BJ (cell line): ENCODE measurements at regions not wholly inside any gene's neighbourhood (a gene's known extent, or its start where the extent isn't known, plus 50 kb on each side); places are given as distances from the start of the nearest gene placed in this dataset.

Experiments
- CTCF ChIA-PET: fragments of 350-600 bp; formaldehyde crosslinking; extraction: SDS; loops from one replicate; lab custom pipeline; 2021; ENCODE audit warnings: antibody characterized with exemption, inconsistent platforms; lab: Yijun Ruan, JAX
- POLR2A ChIA-PET: fragments of 300-600 bp; sonication (Branson Sonifier 250); formaldehyde crosslinking; extraction: SDS; loops from one replicate; lab custom pipeline; 2021; ENCODE audit warnings: antibody characterized with exemption; lab: Charles Lee
- DNase-seq: peaks from one replicate; pipeline ENCODE4 v3.0.0-alpha.2; 2011; ENCODE audit warnings: low read depth
- H3K27me3 ChIP-seq: 2 replicates; pipeline ENCODE4 v1.6.0; 2011; ENCODE audit warnings: low read length; ENCODE audit not compliant: control insufficient read depth, insufficient read depth
- H3K36me3 ChIP-seq: 2 replicates; pipeline ENCODE4 v1.5.1; 2011; ENCODE audit warnings: low read length; ENCODE audit not compliant: control insufficient read depth, insufficient read depth
- H3K4me3 ChIP-seq: 2 replicates; pipeline ENCODE4 v1.5.1; 2011; ENCODE audit warnings: low read depth, mild to moderate bottlenecking, control low read depth, low read length
- TF ChIP-seq, protein P1 (sequence below): IDR thresholded peaks from 2 replicates; pipeline ENCODE4 v1.5.1; 2011; ENCODE audit warnings: low read depth, mild to moderate bottlenecking, control low read depth, inconsistent platforms, low read length, moderate library complexity; ENCODE audit not compliant: insufficient read depth

DNA sequence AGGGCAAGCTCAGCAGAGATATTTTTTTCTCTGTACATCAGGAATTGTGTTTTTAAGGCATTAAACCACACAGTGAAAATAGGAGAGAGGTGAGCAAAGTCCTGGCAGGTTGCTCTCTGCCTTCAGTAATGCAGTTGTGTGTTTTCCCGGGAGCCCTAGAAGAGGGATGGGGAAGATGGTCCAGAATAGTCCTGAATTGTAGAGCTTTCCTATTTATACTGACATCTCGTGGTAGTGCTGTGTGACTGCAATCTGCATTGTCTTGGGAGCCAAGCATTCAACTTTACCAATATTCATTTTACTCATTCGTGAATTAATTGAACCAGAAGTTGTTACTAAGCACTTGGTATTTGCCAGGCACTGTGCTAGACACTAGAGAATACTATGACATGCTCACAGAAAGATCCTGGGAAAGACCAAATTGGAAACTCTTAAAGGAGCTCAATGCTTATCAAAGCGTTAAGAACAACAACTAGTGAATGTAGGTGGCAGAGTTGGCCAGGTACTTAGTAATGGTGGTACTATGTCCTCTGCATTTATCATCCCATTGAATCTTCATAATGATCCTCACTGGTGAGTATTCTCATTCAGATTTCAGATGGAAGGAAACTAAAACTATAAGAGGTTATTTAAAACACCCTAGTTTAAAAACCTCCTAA is 214.6 kb downstream of the TRIB2 start:
- POLR2A ChIA-PET: interaction anchor here (0.7 kb wide), 1 partner anchor 215 kb away, joined by 4 read pairs; no protein-coding TSS in a partner anchor

GRCh38 chr2:12932192-12932591 is 215.5 kb downstream of the TRIB2 start:
- DNase-seq: no peak
- ChIA-PET POLR2A (no interaction called here), CTCF (interaction anchor here (0.7 to 3.8 kb wide), 14 partner anchors 7 to 1102 kb away, joined by 3 to 40 read pairs (median 6); partner anchors contain the start of gene TRIB2)
- Histone ChIP-seq H3K27me3 (no peaks in the 10 kb centered on the region; the same call in 1 of the 2 replicates), H3K36me3 (no peaks in the 10 kb centered on the region), H3K4me3 (no peak overlapping the region)
- TF ChIP-seq, protein P1, sequence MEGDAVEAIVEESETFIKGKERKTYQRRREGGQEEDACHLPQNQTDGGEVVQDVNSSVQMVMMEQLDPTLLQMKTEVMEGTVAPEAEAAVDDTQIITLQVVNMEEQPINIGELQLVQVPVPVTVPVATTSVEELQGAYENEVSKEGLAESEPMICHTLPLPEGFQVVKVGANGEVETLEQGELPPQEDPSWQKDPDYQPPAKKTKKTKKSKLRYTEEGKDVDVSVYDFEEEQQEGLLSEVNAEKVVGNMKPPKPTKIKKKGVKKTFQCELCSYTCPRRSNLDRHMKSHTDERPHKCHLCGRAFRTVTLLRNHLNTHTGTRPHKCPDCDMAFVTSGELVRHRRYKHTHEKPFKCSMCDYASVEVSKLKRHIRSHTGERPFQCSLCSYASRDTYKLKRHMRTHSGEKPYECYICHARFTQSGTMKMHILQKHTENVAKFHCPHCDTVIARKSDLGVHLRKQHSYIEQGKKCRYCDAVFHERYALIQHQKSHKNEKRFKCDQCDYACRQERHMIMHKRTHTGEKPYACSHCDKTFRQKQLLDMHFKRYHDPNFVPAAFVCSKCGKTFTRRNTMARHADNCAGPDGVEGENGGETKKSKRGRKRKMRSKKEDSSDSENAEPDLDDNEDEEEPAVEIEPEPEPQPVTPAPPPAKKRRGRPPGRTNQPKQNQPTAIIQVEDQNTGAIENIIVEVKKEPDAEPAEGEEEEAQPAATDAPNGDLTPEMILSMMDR: no peak

More for the DNA sequence above, 214.6 kb downstream of the TRIB2 start:
- Histone ChIP-seq H3K4me3 (no peak overlapping the region), H3K36me3 (no peaks in the 10 kb centered on the region), H3K27me3 (no peaks in the 10 kb centered on the region; the same call in 1 of the 2 replicates)
- TF ChIP-seq, protein P1: peak; percentile 88
- CTCF ChIA-PET: interaction anchor here (0.6 to 3.8 kb wide), 37 partner anchors 8 to 1101 kb away, joined by 3 to 40 read pairs (median 4); partner anchors contain the start of gene TRIB2
- DNase-seq: no peak

- POLR2A ChIA-PET: no interaction called here
- DNase-seq: no peak
- TF ChIP-seq, protein P1: no peak
- H3K4me3 ChIP-seq: no peak overlapping the region
- no peaks in the 10 kb centered on the region; the same call in 1 of the 2 replicates for H3K27me3 ChIP-seq
- no peaks in the 10 kb centered on the region for H3K36me3 ChIP-seq
- CTCF ChIA-PET: interaction anchor here (0.8 to 2.0 kb wide), 3 partner anchors 72 to 218 kb away, joined by 3 to 10 read pairs (median 3); no protein-coding TSS in a partner anchor
Measured at GRCh38 chr2:12934146-12934756, 217.5 kb downstream of the TRIB2 start.

DNA sequence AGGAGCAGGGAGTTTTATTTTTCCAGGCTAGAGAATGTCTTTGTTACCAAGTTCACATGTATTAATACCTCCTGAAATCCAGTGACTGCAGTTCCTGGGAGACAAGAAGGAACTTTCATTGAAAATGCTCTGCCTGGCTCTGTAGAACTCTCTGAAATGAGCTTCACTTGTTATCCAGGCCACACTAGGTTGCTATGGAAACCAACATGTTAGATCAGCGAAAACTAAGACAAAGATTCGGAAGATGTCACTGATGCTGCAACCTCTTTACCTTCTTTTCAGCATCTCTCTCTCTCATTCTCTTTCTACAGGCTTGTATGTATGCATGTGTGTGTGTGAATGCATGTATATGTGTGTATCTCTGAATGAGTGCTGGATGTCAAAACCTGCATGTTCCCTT is 218.5 kb downstream of the TRIB2 start:
- no peaks in the 10 kb centered on the region; the same call in 1 of the 2 replicates for H3K27me3 ChIP-seq
- H3K36me3 ChIP-seq: no peaks in the 10 kb centered on the region
- H3K4me3 ChIP-seq: no peak overlapping the region
- TF ChIP-seq, protein P1: no peak
- no peak for DNase-seq
- CTCF ChIA-PET: interaction anchor here (0.7 to 0.8 kb wide), 2 partner anchors 13 to 72 kb away, joined by 3 read pairs; no protein-coding TSS in a partner anchor
- POLR2A ChIA-PET: no interaction called here

DNA sequence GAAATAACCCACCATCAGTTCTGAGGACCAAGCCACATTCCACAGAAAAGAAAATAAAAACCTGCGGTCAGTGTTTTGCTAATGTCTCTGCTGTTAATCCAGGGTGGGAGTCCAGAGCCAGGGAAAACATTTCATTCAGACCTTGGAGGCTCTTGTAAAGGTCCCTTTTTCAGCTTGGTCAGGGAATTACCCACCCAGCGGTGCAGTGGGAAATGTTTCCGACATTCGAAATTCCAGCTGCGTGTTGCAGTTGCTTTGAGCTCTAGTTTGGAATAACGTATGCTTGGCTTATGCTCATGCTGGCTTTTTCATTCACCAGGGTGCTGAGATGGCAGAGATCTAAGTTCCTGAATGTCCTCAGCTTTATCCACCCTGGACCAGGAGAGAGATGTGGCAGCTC is 219.1 kb downstream of the TRIB2 start:
- DNase-seq: no peak
- Histone ChIP-seq H3K27me3 (no peaks in the 10 kb centered on the region; the same call in 1 of the 2 replicates), H3K36me3 (no peaks in the 10 kb centered on the region), H3K4me3 (no peak overlapping the region)
- ChIA-PET POLR2A (no interaction called here), CTCF (interaction anchor here (0.7 kb wide), 1 partner anchor 12 kb away, joined by 3 read pairs; no protein-coding TSS in a partner anchor)
- TF ChIP-seq, protein P1: no peak
